Duodenal mucosa (tissue), 2 donors: ENCODE measurements at regions not wholly inside any gene's neighbourhood (a gene's known extent, or its start where the extent isn't known, plus 50 kb on each side); places are given as distances from the start of the nearest gene placed in this dataset.
"Not testable (repeated sequence)": the region's sequence is repeated elsewhere in the genome, so short reads cannot be mapped to it uniquely, and the experiment has no call there.

Experiments
- H3K27ac ChIP-seq: one replicate; pipeline ENCODE4 v1.7.0; 2013; ENCODE audit warnings: low read depth, low read length
- H3K27me3 ChIP-seq, 2 donors: one replicate each; pipeline ENCODE4 v1.7.0; 2013; ENCODE audit warnings: low read length in 2 of 2, control low read depth in 1 of 2; ENCODE audit not compliant: insufficient read depth in 2 of 2, control insufficient read depth in 1 of 2
- H3K36me3 ChIP-seq, 2 donors: one replicate each; pipeline ENCODE4 v1.7.0; 2013; ENCODE audit warnings: low read length in 2 of 2, control low read depth in 1 of 2; ENCODE audit not compliant: insufficient read depth in 2 of 2, control insufficient read depth in 1 of 2
- H3K4me1 ChIP-seq, 2 donors: one replicate each; pipeline ENCODE4 v1.7.0; 2013; ENCODE audit warnings: low read length in 2 of 2, control low read depth in 1 of 2; ENCODE audit not compliant: insufficient read depth in 2 of 2, control insufficient read depth in 1 of 2
- H3K4me3 ChIP-seq, 2 donors: one replicate each; pipeline ENCODE4 v1.7.0; 2013; ENCODE audit warnings: low read length in 2 of 2, low read depth in 1 of 2
- H3K9ac ChIP-seq, 2 donors: one replicate each; pipeline ENCODE4 v1.7.0; 2013; ENCODE audit warnings: low read length in 2 of 2, low read depth in 1 of 2
- H3K9me3 ChIP-seq, 2 donors: one replicate each; pipeline ENCODE4 v1.7.0; 2013; ENCODE audit warnings: low read length in 2 of 2, control low read depth in 1 of 2; ENCODE audit not compliant: control insufficient read depth in 1 of 2

GRCh38 chr18:51360301-51360700 lies 162.8 kb upstream of the MEX3C start:
- not testable (repeated sequence) for H3K36me3 ChIP-seq, H3K9me3 ChIP-seq, H3K27ac ChIP-seq, H3K4me1 ChIP-seq, H3K9ac ChIP-seq, H3K27me3 ChIP-seq, H3K4me3 ChIP-seq

GRCh38 chr18:51361130-51361860 lies 163.8 kb upstream of the MEX3C start:
- no peak overlapping the region for H3K4me3 ChIP-seq

GRCh38 chr18:51363384-51363783 lies 165.9 kb upstream of the MEX3C start:
- Histone ChIP-seq H3K9me3 (no peaks in the 10 kb centered on the region), H3K4me3 (no peak overlapping the region), H3K36me3 (no peaks in the 10 kb centered on the region), H3K4me1 (peaks cover 0 to 5% of the 10 kb centered on the region in 2 donors), H3K9ac (no peak overlapping the region), H3K27ac (no peak overlapping the region), H3K27me3 (no peaks in the 10 kb centered on the region)

More at GRCh38 chr18:51361130-51361860, 163.8 kb upstream of the MEX3C start:
- H3K36me3 ChIP-seq = no peaks in the 10 kb centered on the region
- H3K9ac ChIP-seq = no peak overlapping the region
- H3K9me3 ChIP-seq = no peaks in the 10 kb centered on the region
- H3K27me3 ChIP-seq = no peaks in the 10 kb centered on the region
- H3K27ac ChIP-seq = no peak overlapping the region
- H3K4me1 ChIP-seq = peaks cover 0 to 5% of the 10 kb centered on the region in 2 donors

- Histone ChIP-seq H3K9ac (no peak overlapping the region), H3K36me3 (no peaks in the 10 kb centered on the region), H3K27me3 (no peaks in the 10 kb centered on the region), H3K27ac (no peak overlapping the region), H3K4me1 (no peaks in the 10 kb centered on the region), H3K9me3 (no peaks in the 10 kb centered on the region), H3K4me3 (no peak overlapping the region)
These were observed 173.5 kb upstream of the MEX3C start for GRCh38 chr18:51370996-51371395.

- Histone ChIP-seq H3K27me3 (no peaks in the 10 kb centered on the region), H3K4me1 (no peaks in the 10 kb centered on the region), H3K4me3 (no peak overlapping the region), H3K36me3 (no peaks in the 10 kb centered on the region), H3K9ac (no peak overlapping the region), H3K27ac (no peak overlapping the region), H3K9me3 (no peaks in the 10 kb centered on the region)
These were observed 174.4 kb upstream of the MEX3C start for GRCh38 chr18:51371929-51372328.

- Histone ChIP-seq H3K9me3 (no peaks in the 10 kb centered on the region), H3K27me3 (no peaks in the 10 kb centered on the region), H3K36me3 (no peaks in the 10 kb centered on the region), H3K27ac (no peak overlapping the region), H3K9ac (no peak overlapping the region), H3K4me1 (no peaks in the 10 kb centered on the region), H3K4me3 (no peak overlapping the region)
These were observed 184.6 kb upstream of the MEX3C start for GRCh38 chr18:51382081-51382480.

GRCh38 chr18:51383116-51383515 lies 185.6 kb upstream of the MEX3C start:
- H3K9ac ChIP-seq = no peak overlapping the region
- H3K36me3 ChIP-seq = no peaks in the 10 kb centered on the region

GRCh38 chr18:51383711-51384110 lies 186.2 kb upstream of the MEX3C start:
- no peak overlapping the region for H3K9ac ChIP-seq
- no peaks in the 10 kb centered on the region for H3K27me3 ChIP-seq
- no peaks in the 10 kb centered on the region for H3K4me1 ChIP-seq
- H3K4me3 ChIP-seq = no peak overlapping the region
- H3K36me3 ChIP-seq = no peaks in the 10 kb centered on the region
- no peak overlapping the region for H3K27ac ChIP-seq
- H3K9me3 ChIP-seq = no peaks in the 10 kb centered on the region

More at GRCh38 chr18:51383116-51383515, 185.6 kb upstream of the MEX3C start:
- Histone ChIP-seq H3K27ac (no peak overlapping the region), H3K4me1 (no peaks in the 10 kb centered on the region), H3K27me3 (no peaks in the 10 kb centered on the region), H3K4me3 (no peak overlapping the region), H3K9me3 (no peaks in the 10 kb centered on the region)

- no peaks in the 10 kb centered on the region for H3K36me3 ChIP-seq
- no peak overlapping the region for H3K9ac ChIP-seq
- no peaks in the 10 kb centered on the region for H3K4me1 ChIP-seq
- no peaks in the 10 kb centered on the region for H3K27me3 ChIP-seq
- no peak overlapping the region for H3K27ac ChIP-seq
- H3K4me3 ChIP-seq = no peak overlapping the region
- no peaks in the 10 kb centered on the region for H3K9me3 ChIP-seq
These were observed 187.8 kb upstream of the MEX3C start for GRCh38 chr18:51385270-51385669.

- Histone ChIP-seq H3K9ac (no peak overlapping the region), H3K4me1 (no peaks in the 10 kb centered on the region), H3K9me3 (no peaks in the 10 kb centered on the region), H3K36me3 (no peaks in the 10 kb centered on the region), H3K4me3 (no peak overlapping the region), H3K27ac (no peak overlapping the region), H3K27me3 (no peaks in the 10 kb centered on the region)
These were observed 193.2 kb upstream of the MEX3C start for GRCh38 chr18:51390702-51391101.
